ENCODE measurements at regions not wholly inside any gene's neighbourhood (a gene's known extent, or its start where the extent isn't known, plus 50 kb on each side); places are given as distances from the start of the nearest gene placed in this dataset.

DNA sequence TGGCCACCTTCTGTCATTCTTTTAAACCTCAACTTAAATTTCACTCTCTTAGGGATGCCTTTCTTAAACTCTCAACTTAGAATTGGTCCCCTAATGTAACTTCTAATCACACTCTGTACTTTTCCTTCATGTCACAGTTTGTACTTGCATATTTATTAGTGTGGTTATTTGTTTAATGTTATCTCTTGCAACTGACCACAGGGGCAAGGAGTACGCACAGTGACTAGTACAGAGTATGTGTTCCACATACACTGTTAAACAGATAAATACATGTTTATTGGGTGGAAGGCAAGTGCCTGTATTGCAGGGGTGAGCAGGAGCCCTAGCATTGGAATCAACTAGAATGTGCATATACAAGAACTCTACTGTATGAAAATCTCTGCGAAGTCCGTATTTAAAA, 554.0 kb downstream of the INSC start:
- no peak overlapping the region for H3K27ac ChIP-seq (ENCODE audit: low read length)
- H3K9me3 ChIP-seq (ENCODE audit: low read length) = no peaks in the 10 kb centered on the region
- H3K4me1 ChIP-seq (ENCODE audit: insufficient read depth, low read length) = no peaks in the 10 kb centered on the region
- H4K20me1 ChIP-seq (ENCODE audit: low read length) = no peaks in the 10 kb centered on the region
- DNase-seq (no peak), ATAC-seq (no peak)
- CTCF ChIA-PET = no interaction called here
- no peak overlapping the region for H3K9ac ChIP-seq (ENCODE audit: low read length)
- H3K9me2 ChIP-seq (replicated peaks; ENCODE audit: low read length) = no peaks in the 10 kb centered on the region
- H3K4me3 ChIP-seq (ENCODE audit: low read length) = no peak overlapping the region
- no peaks in the 10 kb centered on the region for H3K36me3 ChIP-seq (ENCODE audit: low read depth, low read length)
- no peaks in the 10 kb centered on the region for H3K27me3 ChIP-seq (ENCODE audit: low read length)
- no peaks in the 10 kb centered on the region for H3F3A ChIP-seq (ENCODE audit: low read length, unreplicated experiment)
- POLR2A ChIA-PET (ENCODE audit: unreplicated experiment) = no interaction called here
- intact Hi-C loops (cut with micrococcal nuclease) = no loop called here
- H3K4me2 ChIP-seq (ENCODE audit: low read length) = no peak overlapping the region
- no peaks in the 10 kb centered on the region for H3K79me2 ChIP-seq (ENCODE audit: low read length)
- no peak overlapping the region for H2AFZ ChIP-seq (ENCODE audit: low read length)
- TF ChIP-seq EZH2 (IDR thresholded peaks at IDR 0.05; ENCODE audit: low read length, unreplicated experiment) (no peak), EZH2phosphoT487 (IDR thresholded peaks at IDR 0.05; ENCODE audit: borderline replicate concordance, low read length) (no peak)
- TF ChIP-seq, protein P1, sequence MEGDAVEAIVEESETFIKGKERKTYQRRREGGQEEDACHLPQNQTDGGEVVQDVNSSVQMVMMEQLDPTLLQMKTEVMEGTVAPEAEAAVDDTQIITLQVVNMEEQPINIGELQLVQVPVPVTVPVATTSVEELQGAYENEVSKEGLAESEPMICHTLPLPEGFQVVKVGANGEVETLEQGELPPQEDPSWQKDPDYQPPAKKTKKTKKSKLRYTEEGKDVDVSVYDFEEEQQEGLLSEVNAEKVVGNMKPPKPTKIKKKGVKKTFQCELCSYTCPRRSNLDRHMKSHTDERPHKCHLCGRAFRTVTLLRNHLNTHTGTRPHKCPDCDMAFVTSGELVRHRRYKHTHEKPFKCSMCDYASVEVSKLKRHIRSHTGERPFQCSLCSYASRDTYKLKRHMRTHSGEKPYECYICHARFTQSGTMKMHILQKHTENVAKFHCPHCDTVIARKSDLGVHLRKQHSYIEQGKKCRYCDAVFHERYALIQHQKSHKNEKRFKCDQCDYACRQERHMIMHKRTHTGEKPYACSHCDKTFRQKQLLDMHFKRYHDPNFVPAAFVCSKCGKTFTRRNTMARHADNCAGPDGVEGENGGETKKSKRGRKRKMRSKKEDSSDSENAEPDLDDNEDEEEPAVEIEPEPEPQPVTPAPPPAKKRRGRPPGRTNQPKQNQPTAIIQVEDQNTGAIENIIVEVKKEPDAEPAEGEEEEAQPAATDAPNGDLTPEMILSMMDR (conservative IDR thresholded peaks at IDR 0.05; ENCODE audit: low read depth, low read length) = no peak
- no TSS peak for BruUV-seq (replicated peaks)

GRCh38 chr11:15670520-15671070, 555.9 kb downstream of the INSC start:
- intact Hi-C loops (cut with micrococcal nuclease) = no loop called here
- H4K20me1 ChIP-seq (ENCODE audit: low read length) = no peaks in the 10 kb centered on the region

GRCh38 chr11:15671216-15671615, 556.5 kb downstream of the INSC start:
- Histone ChIP-seq H2AFZ (ENCODE audit: low read length) (no peak overlapping the region), H3F3A (ENCODE audit: low read length, unreplicated experiment) (no peaks in the 10 kb centered on the region), H3K36me3 (ENCODE audit: low read depth, low read length) (no peaks in the 10 kb centered on the region), H3K4me3 (ENCODE audit: low read length) (no peak overlapping the region), H3K79me2 (ENCODE audit: low read length) (no peaks in the 10 kb centered on the region), H4K20me1 (ENCODE audit: low read length) (no peaks in the 10 kb centered on the region), H3K4me1 (ENCODE audit: insufficient read depth, low read length) (no peaks in the 10 kb centered on the region), H3K9me3 (ENCODE audit: low read length) (0 out of 2 replicates have a peak, but pooled peaks cover under 1% of the 10 kb centered on the region), H3K27ac (ENCODE audit: low read length) (no peak overlapping the region), H3K4me2 (ENCODE audit: low read length) (no peak overlapping the region), H3K9ac (ENCODE audit: low read length) (no peak overlapping the region), H3K9me2 (replicated peaks; ENCODE audit: low read length) (no peaks in the 10 kb centered on the region), H3K27me3 (ENCODE audit: low read length) (no peaks in the 10 kb centered on the region)
- DNase-seq (no peak), ATAC-seq (no peak)
- no TSS peak for BruUV-seq (replicated peaks)
- intact Hi-C loops (cut with micrococcal nuclease) = no loop called here
- CTCF ChIA-PET = no interaction called here
- POLR2A ChIA-PET (ENCODE audit: unreplicated experiment) = no interaction called here
- TF ChIP-seq EZH2phosphoT487 (IDR thresholded peaks at IDR 0.05; ENCODE audit: borderline replicate concordance, low read length) = no peak
- no peak for TF ChIP-seq EZH2 (IDR thresholded peaks at IDR 0.05; ENCODE audit: low read length, unreplicated experiment)
- TF ChIP-seq, protein P1 (conservative IDR thresholded peaks at IDR 0.05; ENCODE audit: low read depth, low read length) = no peak

More at GRCh38 chr11:15670520-15671070, 555.9 kb downstream of the INSC start:
- no peaks in the 10 kb centered on the region for H3K9me2 ChIP-seq (replicated peaks; ENCODE audit: low read length)
- no peak overlapping the region for H2AFZ ChIP-seq (ENCODE audit: low read length)
- no peaks in the 10 kb centered on the region for H3K79me2 ChIP-seq (ENCODE audit: low read length)
- H3K36me3 ChIP-seq (ENCODE audit: low read depth, low read length) = no peaks in the 10 kb centered on the region
- TF ChIP-seq, protein P1 (conservative IDR thresholded peaks at IDR 0.05; ENCODE audit: low read depth, low read length) = no peak
- TF ChIP-seq EZH2 (IDR thresholded peaks at IDR 0.05; ENCODE audit: low read length, unreplicated experiment) = no peak
- no peaks in the 10 kb centered on the region for H3K9me3 ChIP-seq (ENCODE audit: low read length)
- POLR2A ChIA-PET (ENCODE audit: unreplicated experiment) = no interaction called here
- DNase-seq = no peak
- H3F3A ChIP-seq (ENCODE audit: low read length, unreplicated experiment) = no peaks in the 10 kb centered on the region
- H3K4me1 ChIP-seq (ENCODE audit: insufficient read depth, low read length) = no peaks in the 10 kb centered on the region
- H3K4me2 ChIP-seq (ENCODE audit: low read length) = no peak overlapping the region
- no peak overlapping the region for H3K4me3 ChIP-seq (ENCODE audit: low read length)
- no TSS peak for BruUV-seq (replicated peaks)
- H3K27ac ChIP-seq (ENCODE audit: low read length) = no peak overlapping the region
- H3K9ac ChIP-seq (ENCODE audit: low read length) = no peak overlapping the region
- H3K27me3 ChIP-seq (ENCODE audit: low read length) = no peaks in the 10 kb centered on the region
- no peak for ATAC-seq
- CTCF ChIA-PET = no interaction called here
